SJCRH30 (cell line): ENCODE measurements at regions not wholly inside any gene's neighbourhood (a gene's known extent, or its start where the extent isn't known, plus 50 kb on each side); places are given as distances from the start of the nearest gene placed in this dataset.
"Not testable (repeated sequence)": the region's sequence is repeated elsewhere in the genome, so short reads cannot be mapped to it uniquely, and the experiment has no call there.

ENCODE experiments used
- DNase-seq, 2 experiments: peaks; one replicate each; pipeline ENCODE4 v3.0.0-alpha.2; 2015 to 2020
- H3K27ac ChIP-seq: fragments of 250-450 bp; sonication (Bioruptor Pico); 2 replicates; pipeline ENCODE4 v1.5.1; 2020; ENCODE audit warnings: mild to moderate bottlenecking, moderate library complexity
- H3K27me3 ChIP-seq: fragments of 250-450 bp; sonication (Bioruptor Pico); 2 replicates; pipeline ENCODE4 v1.5.1; 2020; ENCODE audit warnings: mild to moderate bottlenecking, moderate library complexity
- H3K36me3 ChIP-seq: fragments of 250-450 bp; sonication (Bioruptor Pico); 2 replicates; pipeline ENCODE4 v1.5.1; 2020; ENCODE audit warnings: mild to moderate bottlenecking, moderate library complexity
- H3K4me1 ChIP-seq: fragments of 250-450 bp; sonication (Bioruptor Pico); 2 replicates; pipeline ENCODE4 v1.5.1; 2020; ENCODE audit warnings: mild to moderate bottlenecking, moderate library complexity
- H3K4me3 ChIP-seq: fragments of 250-450 bp; sonication (Bioruptor Pico); 2 replicates; pipeline ENCODE4 v1.5.1; 2020; ENCODE audit warnings: mild to moderate bottlenecking, moderate library complexity
- H3K9me3 ChIP-seq: fragments of 250-450 bp; sonication (Bioruptor Pico); replicated peaks from 2 replicates; pipeline ENCODE4 v1.5.1; 2020; ENCODE audit warnings: mild to moderate bottlenecking, moderate library complexity

DNA sequence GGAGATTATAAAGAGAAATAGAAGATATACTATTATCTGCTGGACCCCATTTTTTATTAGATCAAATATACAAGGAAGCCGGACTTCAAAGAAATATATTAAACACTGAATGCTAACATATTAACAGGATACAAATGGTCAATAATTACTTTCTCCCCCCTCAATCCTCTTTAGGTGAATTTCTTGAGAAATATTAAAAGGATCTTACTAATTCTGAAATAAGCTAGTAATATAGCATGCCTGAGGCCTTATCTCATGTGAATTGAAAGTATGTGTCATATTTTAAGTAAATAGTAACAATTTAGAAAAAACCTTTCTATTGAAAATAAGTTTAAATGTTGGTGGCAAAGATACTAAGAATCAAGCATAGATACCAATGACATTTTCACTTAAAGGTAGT lies 954.7 kb upstream of the MAN1A1 start:
- Histone ChIP-seq H3K9me3 (no peaks in the 10 kb centered on the region), H3K27me3 (no peaks in the 10 kb centered on the region), H3K4me1 (no peaks in the 10 kb centered on the region), H3K27ac (no peak overlapping the region), H3K4me3 (no peak overlapping the region), H3K36me3 (no peaks in the 10 kb centered on the region)
- DNase-seq: no peak

DNA sequence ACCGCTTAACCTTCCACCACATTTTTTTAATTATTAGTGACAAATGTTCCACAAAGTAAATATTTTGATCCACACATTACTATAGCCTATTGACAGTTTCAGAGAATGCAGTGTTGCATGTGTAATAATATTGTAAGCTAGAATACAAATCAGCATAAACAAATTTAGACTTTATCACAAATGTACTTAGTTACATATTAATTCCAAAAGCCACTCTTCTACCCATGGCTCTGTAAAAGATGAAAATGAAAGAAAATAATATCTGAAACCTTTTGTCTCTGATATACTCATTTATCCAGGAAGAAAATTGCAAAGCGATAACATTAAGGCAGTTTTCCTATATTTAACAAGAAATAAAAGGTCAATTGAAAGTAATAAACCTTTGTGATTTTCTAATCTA lies 954.0 kb upstream of the MAN1A1 start:
- Histone ChIP-seq H3K27ac (no peak overlapping the region), H3K27me3 (no peaks in the 10 kb centered on the region), H3K4me1 (no peaks in the 10 kb centered on the region), H3K36me3 (no peaks in the 10 kb centered on the region), H3K4me3 (no peak overlapping the region), H3K9me3 (no peaks in the 10 kb centered on the region)
- DNase-seq: no peak

DNA sequence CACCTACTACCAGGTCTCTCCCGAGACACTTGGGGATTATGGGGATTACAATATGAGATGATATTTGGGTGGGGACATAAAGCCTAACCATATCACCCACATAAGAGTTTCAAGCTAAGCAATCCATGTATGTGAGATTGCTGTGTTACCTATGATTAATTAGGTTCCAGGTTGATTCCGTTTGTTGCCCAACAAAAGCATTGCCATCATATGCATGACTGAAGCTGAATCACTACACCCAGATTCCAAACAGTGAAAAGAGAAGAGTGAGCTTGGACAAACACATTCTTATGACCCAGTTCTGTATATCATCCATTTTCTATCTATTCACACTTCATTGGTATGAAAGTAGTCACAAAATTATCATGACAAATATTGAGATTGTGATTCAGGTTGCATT lies 952.5 kb upstream of the MAN1A1 start:
- no peak for DNase-seq
- H3K36me3 ChIP-seq: no peaks in the 10 kb centered on the region
- H3K4me1 ChIP-seq: no peaks in the 10 kb centered on the region
- no peak overlapping the region for H3K4me3 ChIP-seq
- no peaks in the 10 kb centered on the region for H3K9me3 ChIP-seq
- H3K27me3 ChIP-seq: no peaks in the 10 kb centered on the region
- H3K27ac ChIP-seq: no peak overlapping the region

DNA sequence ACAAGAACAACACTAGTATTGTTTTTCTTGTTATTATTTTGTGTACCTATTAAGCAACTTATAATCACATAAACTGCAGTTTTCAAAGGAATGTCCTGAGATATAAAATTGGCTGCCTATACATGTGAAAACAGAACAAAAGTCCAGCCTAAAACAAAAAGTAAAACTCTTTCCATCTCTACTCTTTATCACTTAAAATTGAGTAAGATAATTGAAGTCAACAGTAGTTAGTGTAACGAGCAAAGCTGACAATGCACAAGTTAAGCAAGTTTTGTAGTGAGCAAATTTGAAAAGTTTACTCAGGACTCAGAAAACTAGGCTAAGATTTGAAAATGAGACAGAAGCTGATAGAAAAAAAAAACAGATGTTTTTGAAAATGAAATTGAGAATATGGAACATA lies 941.4 kb upstream of the MAN1A1 start:
- Histone ChIP-seq H3K27me3 (no peaks in the 10 kb centered on the region), H3K4me3 (no peak overlapping the region), H3K36me3 (no peaks in the 10 kb centered on the region), H3K27ac (no peak overlapping the region), H3K4me1 (no peaks in the 10 kb centered on the region), H3K9me3 (no peaks in the 10 kb centered on the region)
- no peak for DNase-seq

DNA sequence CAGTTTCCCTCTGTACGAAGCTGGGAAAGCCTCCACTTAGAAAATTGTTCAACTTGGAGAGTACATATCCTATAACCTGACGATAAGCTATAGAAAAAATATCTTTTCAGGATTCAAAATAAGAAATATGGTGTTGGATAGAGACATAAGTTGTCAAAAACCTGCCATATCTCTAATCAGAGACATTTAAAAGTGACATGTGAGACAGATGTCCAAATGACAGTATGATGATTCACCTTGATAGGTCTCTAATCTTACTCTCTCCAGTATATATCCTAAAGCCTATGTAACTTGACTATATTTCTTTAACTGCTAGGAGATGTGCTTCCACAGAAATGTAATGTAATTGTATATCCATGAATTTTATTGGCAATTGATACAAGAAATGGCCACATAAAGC lies 932.4 kb upstream of the MAN1A1 start:
- Histone ChIP-seq H3K4me1 (no peaks in the 10 kb centered on the region), H3K4me3 (no peak overlapping the region), H3K27me3 (no peaks in the 10 kb centered on the region), H3K27ac (no peak overlapping the region), H3K36me3 (no peaks in the 10 kb centered on the region), H3K9me3 (no peaks in the 10 kb centered on the region)
- no peak for DNase-seq

DNA sequence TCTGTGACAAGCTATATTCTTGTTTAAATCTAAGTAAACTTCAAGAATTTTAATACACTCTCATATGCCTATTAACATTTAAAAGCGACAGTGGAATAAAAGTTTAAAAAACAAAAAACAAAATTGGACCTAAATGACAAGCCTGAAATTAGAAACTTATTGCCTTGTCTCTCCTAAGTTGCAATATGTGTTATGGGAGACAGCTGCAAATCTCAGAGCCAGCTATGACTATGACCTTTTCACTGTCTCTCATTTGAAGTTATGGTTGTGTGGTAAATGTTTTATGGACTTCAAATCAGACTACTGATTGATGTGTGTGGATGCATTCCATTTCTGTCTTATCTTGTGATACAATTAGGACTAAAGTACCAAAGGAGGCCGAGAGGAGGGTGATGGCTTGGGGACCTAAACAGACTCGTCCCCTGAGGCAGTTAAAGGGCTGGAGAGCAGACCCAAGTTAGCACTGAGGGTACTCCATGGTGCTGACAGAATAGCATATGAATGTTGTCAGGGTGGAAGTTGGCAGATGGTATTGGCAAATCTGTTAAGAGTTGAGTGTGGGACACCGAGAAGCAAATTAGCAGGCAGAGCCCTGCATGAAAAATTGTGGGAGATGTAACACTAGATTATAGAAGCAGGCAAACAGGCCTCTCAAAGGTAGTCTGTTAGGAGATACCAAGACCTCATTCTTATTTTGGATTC lies 930.1 kb upstream of the MAN1A1 start:
- Histone ChIP-seq H3K27me3 (no peaks in the 10 kb centered on the region), H3K36me3 (no peaks in the 10 kb centered on the region), H3K4me3 (no peak overlapping the region), H3K9me3 (no peaks in the 10 kb centered on the region), H3K4me1 (no peaks in the 10 kb centered on the region), H3K27ac (no peak overlapping the region)
- peak; percentile 4 to 30 for DNase-seq

DNA sequence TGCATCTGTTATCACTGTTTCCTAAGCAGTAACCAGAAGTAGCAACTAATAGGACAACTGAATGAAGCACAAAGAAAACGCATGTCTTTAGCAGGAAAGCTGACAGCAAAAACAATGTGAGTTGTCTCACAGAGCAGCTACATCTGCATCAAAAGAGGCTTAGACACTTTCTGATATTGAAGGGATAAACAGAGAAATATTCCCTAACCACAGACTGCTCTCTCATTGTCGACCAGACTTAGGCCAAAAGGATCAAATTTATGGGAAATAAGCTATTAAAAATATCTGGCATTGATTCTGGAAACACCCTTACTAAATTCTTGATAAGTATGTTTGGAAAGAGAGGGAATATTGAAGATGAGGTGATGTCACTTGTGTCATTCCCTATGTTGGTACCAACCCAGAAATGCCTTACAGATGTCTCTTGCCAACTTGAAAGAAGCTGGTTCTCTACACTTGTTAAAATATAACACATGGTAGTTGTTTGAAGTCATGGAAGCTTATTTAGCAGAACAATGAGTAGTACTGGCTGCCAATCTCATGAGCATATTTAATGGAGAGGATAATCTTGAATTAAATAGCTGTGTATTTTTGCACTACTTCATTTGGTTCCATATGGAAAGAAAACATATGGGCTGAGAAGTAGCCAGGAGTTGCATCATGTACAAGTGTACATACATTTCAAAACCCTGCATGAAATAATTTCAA lies 929.3 kb upstream of the MAN1A1 start:
- H3K4me3 ChIP-seq: no peak overlapping the region
- no peak overlapping the region for H3K27ac ChIP-seq
- H3K4me1 ChIP-seq: no peaks in the 10 kb centered on the region
- no peaks in the 10 kb centered on the region for H3K27me3 ChIP-seq
- no peaks in the 10 kb centered on the region for H3K9me3 ChIP-seq
- DNase-seq: peak in 1 of 2 experiments; percentile 2
- H3K36me3 ChIP-seq: no peaks in the 10 kb centered on the region

DNA sequence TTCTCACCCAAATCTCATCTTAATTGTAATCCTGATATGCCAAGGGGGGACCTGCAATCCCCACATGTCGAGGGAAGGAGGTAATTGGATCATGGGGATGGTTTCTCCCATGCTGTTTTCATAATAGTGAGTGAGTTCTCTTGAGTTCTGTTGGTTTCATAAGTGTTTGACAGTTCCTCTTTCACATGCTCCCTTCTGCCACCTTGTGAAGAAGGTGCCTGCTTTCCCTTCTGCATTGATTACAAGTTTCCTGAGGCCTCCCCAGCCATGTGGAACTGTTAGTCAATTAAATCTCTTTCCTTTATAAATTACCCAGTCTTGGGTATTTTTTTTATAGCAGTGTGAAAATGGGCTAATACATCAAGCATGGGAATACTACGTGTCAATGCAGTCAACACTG lies 925.0 kb upstream of the MAN1A1 start:
- H3K9me3 ChIP-seq: no peaks in the 10 kb centered on the region
- no peak overlapping the region for H3K27ac ChIP-seq
- no peak for DNase-seq
- H3K4me1 ChIP-seq: no peaks in the 10 kb centered on the region
- H3K4me3 ChIP-seq: no peak overlapping the region
- H3K36me3 ChIP-seq: no peaks in the 10 kb centered on the region
- H3K27me3 ChIP-seq: no peaks in the 10 kb centered on the region

DNA sequence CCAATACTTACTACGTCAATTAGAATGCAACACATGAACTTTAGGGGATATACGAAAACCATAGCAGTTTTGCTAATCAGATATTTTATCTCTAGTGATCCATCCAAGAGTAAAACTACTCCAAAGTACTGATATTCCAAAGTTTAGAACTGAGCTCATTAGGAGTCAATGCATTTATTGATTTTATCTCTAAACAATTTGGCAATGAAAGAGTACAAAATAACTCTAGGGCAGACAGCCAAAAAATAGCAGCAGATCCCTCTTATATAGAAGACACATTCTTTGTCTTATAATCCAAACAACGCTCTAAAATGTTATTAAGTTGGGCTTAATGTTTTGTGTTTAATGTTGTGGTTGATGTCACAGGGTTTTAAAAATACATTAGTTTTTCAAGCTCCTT lies 923.9 kb upstream of the MAN1A1 start:
- H3K9me3 ChIP-seq: no peaks in the 10 kb centered on the region
- no peak overlapping the region for H3K27ac ChIP-seq
- no peak for DNase-seq

DNA sequence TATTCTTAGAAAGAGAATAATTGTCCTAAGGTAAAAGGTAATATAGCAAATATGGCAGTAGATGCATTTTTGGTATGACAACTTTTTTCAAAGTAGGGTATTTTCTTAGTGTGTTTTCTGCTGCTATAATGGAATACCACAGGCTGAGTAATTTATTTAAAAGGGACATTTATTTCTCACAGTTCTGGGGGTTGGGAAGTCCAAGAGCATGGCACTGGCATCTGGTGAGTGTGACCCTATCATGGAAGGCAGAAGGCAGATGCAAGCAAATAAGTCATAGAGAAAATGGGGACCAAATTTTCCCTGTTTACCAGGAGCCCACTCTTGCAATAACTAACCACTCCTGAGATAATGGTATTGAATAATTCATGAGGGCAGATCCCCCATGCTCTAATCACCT lies 922.5 kb upstream of the MAN1A1 start:
- no peaks in the 10 kb centered on the region for H3K9me3 ChIP-seq
- no peaks in the 10 kb centered on the region for H3K27me3 ChIP-seq
- H3K27ac ChIP-seq: no peak overlapping the region
- no peak for DNase-seq
- H3K4me3 ChIP-seq: no peak overlapping the region
- no peaks in the 10 kb centered on the region for H3K36me3 ChIP-seq
- no peaks in the 10 kb centered on the region for H3K4me1 ChIP-seq

More for the DNA sequence above, 923.9 kb upstream of the MAN1A1 start:
- H3K4me3 ChIP-seq: no peak overlapping the region
- no peaks in the 10 kb centered on the region for H3K27me3 ChIP-seq
- no peaks in the 10 kb centered on the region for H3K36me3 ChIP-seq
- no peaks in the 10 kb centered on the region for H3K4me1 ChIP-seq

DNA sequence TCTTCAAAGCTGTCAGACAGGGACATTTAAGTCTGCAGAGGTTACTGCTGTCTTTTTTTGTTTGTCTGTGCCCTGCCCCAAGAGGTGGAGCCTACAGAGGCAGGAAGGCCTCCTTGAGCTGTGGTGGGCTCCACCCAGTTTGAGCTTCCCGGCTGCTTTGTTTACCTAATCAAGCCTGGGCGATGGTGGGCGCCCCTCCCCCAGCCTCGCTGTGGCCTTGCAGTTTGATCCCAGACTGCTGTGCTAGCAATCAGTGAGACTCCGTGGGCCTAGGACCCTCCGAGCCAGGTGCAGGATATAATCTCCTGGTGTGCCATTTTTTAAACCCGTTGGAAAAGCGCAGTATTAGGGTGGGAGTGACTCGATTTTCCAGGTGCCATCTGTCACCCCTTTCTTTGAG lies 918.7 kb upstream of the MAN1A1 start:
- not testable (repeated sequence) for H3K27me3 ChIP-seq, H3K4me3 ChIP-seq, H3K9me3 ChIP-seq, H3K4me1 ChIP-seq, DNase-seq, H3K36me3 ChIP-seq, H3K27ac ChIP-seq

DNA sequence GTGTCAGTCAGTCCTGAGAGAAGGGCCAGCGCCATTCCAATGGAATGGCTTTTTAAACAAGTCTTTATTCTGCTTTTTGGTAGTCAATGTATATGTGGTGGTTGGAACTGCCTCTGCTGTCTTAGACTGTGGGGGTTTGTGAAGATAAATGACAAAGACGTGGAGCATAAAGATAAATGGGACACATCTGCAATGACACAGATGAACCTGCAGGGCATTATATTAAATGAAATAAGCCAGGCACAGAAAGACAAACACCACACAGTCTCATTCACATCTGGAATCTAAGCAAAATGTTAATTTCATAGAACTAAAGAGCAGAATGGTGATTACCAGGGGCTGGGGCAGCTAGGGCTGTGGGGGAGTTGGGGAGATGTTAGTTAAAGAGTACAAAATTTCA lies 912.8 kb upstream of the MAN1A1 start:
- no peaks in the 10 kb centered on the region for H3K36me3 ChIP-seq
- H3K27me3 ChIP-seq: no peaks in the 10 kb centered on the region
- DNase-seq: no peak
- no peak overlapping the region for H3K27ac ChIP-seq
- H3K4me3 ChIP-seq: no peak overlapping the region
- H3K9me3 ChIP-seq: no peaks in the 10 kb centered on the region
- no peaks in the 10 kb centered on the region for H3K4me1 ChIP-seq

DNA sequence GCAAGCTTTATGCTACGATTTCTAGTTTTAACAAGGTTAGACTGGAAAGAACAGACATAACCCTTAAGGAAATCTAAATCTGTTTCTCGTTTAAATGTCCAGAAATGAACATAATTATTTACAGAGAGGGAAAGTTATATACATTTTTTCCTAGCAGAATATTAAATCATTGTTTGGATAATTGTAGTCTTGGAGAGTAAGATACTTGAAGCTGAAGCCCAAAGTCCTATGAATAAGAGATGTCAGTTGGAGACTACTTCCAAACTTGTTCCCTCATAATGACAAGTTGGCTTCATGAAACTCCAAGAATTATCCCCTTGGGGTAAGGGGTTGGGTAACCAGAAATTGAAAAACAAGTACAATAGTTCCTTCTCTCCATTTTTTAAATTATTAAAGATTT lies 911.1 kb upstream of the MAN1A1 start:
- H3K27ac ChIP-seq: no peak overlapping the region
- H3K9me3 ChIP-seq: no peaks in the 10 kb centered on the region; the same call in 1 of the 2 replicates
- no peaks in the 10 kb centered on the region for H3K36me3 ChIP-seq
- H3K27me3 ChIP-seq: no peaks in the 10 kb centered on the region
- no peaks in the 10 kb centered on the region for H3K4me1 ChIP-seq
- H3K4me3 ChIP-seq: no peak overlapping the region
- DNase-seq: no peak

DNA sequence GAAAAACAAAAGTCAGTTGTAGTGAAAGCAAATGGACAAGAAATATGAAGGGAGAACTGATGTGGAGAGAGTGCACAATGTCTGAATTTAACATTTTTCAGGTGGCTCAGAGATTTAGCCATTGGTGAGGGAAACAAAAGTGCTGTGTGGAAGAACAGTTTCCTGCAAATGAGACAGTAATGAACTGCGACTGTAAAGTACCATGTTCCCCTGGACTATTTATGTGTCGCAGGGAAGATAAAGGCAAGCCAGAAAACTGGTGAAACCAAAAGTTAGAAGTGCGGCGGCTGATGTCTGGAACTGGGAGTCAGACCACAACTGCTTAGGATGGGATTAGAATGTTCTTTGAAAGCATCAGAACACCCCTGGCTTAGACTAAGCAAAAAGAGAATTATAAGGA lies 905.1 kb upstream of the MAN1A1 start:
- no peak overlapping the region for H3K27ac ChIP-seq
- no peaks in the 10 kb centered on the region for H3K27me3 ChIP-seq
- no peaks in the 10 kb centered on the region for H3K4me1 ChIP-seq
- no peaks in the 10 kb centered on the region; the same call in 1 of the 2 replicates for H3K9me3 ChIP-seq
- no peak for DNase-seq
- no peak overlapping the region for H3K4me3 ChIP-seq
- no peaks in the 10 kb centered on the region for H3K36me3 ChIP-seq

DNA sequence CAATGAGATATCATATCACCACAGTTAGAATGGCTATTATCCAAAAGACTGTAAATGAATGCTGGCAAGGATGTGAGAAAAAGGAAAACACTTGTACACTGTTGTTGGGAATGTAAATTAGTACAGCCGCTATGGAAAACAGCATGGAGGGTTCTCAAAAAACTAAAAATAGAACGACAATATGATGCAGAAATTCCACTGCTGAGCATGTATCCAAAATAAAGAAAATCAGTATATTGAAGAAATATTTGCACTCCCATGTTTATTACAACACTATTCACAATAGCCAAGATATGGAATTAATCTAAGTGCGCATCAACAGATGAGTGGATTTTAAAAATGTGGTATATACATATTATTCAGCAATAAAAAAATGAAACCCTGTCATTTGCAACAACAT lies 898.9 kb upstream of the MAN1A1 start:
- no peaks in the 10 kb centered on the region for H3K36me3 ChIP-seq
- H3K27me3 ChIP-seq: no peaks in the 10 kb centered on the region
- DNase-seq: no peak
- H3K27ac ChIP-seq: no peak overlapping the region
- H3K9me3 ChIP-seq: no peaks in the 10 kb centered on the region
- H3K4me1 ChIP-seq: no peaks in the 10 kb centered on the region
- H3K4me3 ChIP-seq: no peak overlapping the region

DNA sequence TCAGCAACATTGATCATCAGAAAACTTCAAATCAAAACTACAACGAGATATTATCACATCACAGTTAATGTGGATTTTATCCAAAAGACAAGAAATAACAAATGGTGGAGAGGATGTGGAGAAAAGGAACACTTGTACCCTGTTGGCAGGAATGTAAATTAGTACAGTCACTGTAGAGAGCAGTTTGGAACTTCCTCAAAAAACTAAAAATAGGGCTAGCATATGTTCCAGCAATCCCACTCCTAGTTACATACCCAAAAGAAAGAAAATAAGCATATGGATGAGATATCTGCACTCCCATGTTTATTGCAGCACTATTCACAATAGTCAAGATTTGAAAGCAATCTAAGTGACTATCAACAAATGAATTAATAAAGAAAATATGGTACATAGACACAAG lies 887.7 kb upstream of the MAN1A1 start:
- Histone ChIP-seq H3K4me1 (no peaks in the 10 kb centered on the region), H3K9me3 (no peaks in the 10 kb centered on the region; the same call in 1 of the 2 replicates), H3K4me3 (no peak overlapping the region), H3K27ac (no peak overlapping the region), H3K27me3 (no peaks in the 10 kb centered on the region), H3K36me3 (no peaks in the 10 kb centered on the region)
- no peak for DNase-seq
